Body of pancreas (tissue), 4 donors: ENCODE measurements at regions not wholly inside any gene's neighbourhood (a gene's known extent, or its start where the extent isn't known, plus 50 kb on each side); places are given as distances from the start of the nearest gene placed in this dataset.

Experiments
- POLR2A ChIP-seq, 3 donors: fragments of 450-650 bp; IDR thresholded peaks; one replicate each; pipeline ENCODE4 v1.6.1; 2016; ENCODE audit warnings: antibody characterized with exemption in 3 of 3, mild to moderate bottlenecking in 2 of 3
- TF ChIP-seq, protein P1 (sequence below), 7 experiments: fragments of 450-650 bp in 4 of 7; fragments of 200-600 bp in 3 of 7; sonication (generic) in 3 of 7; IDR thresholded peaks; one replicate each; pipeline ENCODE4 v1.5.1; 2016 to 2019; ENCODE audit warnings: antibody characterized with exemption in 7 of 7

DNA sequence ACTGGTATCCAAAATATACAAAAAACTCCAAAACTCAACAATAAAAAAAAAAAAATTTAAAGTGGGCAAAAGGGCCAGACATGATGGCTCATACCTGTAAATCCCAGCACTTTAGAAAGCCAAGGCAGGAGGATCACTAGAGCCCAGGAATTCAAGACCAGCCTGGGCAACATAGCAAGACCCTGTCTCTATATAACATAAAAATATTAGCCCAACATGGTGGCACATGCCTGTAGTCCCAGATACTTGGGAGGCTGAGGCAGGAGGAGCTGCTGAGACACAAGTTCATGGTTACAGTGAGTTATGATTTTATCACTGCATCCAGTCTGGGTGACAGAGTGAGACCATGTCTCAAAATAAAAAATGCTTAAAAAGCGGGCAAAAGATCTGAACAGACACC is 121.0 kb upstream of the BEND6 start:
- TF ChIP-seq, protein P1, sequence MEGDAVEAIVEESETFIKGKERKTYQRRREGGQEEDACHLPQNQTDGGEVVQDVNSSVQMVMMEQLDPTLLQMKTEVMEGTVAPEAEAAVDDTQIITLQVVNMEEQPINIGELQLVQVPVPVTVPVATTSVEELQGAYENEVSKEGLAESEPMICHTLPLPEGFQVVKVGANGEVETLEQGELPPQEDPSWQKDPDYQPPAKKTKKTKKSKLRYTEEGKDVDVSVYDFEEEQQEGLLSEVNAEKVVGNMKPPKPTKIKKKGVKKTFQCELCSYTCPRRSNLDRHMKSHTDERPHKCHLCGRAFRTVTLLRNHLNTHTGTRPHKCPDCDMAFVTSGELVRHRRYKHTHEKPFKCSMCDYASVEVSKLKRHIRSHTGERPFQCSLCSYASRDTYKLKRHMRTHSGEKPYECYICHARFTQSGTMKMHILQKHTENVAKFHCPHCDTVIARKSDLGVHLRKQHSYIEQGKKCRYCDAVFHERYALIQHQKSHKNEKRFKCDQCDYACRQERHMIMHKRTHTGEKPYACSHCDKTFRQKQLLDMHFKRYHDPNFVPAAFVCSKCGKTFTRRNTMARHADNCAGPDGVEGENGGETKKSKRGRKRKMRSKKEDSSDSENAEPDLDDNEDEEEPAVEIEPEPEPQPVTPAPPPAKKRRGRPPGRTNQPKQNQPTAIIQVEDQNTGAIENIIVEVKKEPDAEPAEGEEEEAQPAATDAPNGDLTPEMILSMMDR (IDR thresholded peaks at IDR 0.05), result no peak
- TF ChIP-seq POLR2A (IDR thresholded peaks at IDR 0.05), result no peak
